Astrocyte (in vitro differentiated cells and primary cell): ENCODE measurements at regions not wholly inside any gene's neighbourhood (a gene's known extent, or its start where the extent isn't known, plus 50 kb on each side); places are given as distances from the start of the nearest gene placed in this dataset.
"Not testable (repeated sequence)": the region's sequence is repeated elsewhere in the genome, so short reads cannot be mapped to it uniquely, and the experiment has no call there.

Experiments
- CTCF ChIP-seq: IDR thresholded peaks from 2 replicates; pipeline ENCODE4 v1.5.1; 2011; ENCODE audit warnings: low read depth, mild to moderate bottlenecking, inconsistent platforms, low read length, moderate library complexity; ENCODE audit not compliant: insufficient read depth
- EZH2 ChIP-seq: IDR thresholded peaks from 2 replicates; pipeline ENCODE4 v1.6.1; 2012; ENCODE audit warnings: mild to moderate bottlenecking, low read length, inconsistent platforms; ENCODE audit not compliant: insufficient read depth

- not testable (repeated sequence) for TF ChIP-seq CTCF, EZH2
Observed at GRCh38 chr9:67338201-67338600, 345.9 kb upstream of the SPATA31A3 start.
